K562 (cell line): ENCODE measurements at regions not wholly inside any gene's neighbourhood (a gene's known extent, or its start where the extent isn't known, plus 50 kb on each side); places are given as distances from the start of the nearest gene placed in this dataset.

Experiments
- ATAC-seq: fragments of 200-7000 bp; cut with Tn5 transposase; 3 replicates; pipeline ENCODE4 v1.9.1; 2020; ENCODE audit warnings: moderate library complexity
- BruUV-seq: library from RNA; stranded (reverse); fragments of 400-500 nt; replicated peaks from 2 replicates; lab custom pipeline; 2021; lab: Mats Ljungman, UMichigan
- CTCF ChIA-PET: fragments of 300-600 bp; formaldehyde crosslinking; extraction: SDS; loops from one replicate; lab custom pipeline; 2021; ENCODE audit warnings: low intra/inter-chr PET ratio; lab: Yijun Ruan, JAX
- POLR2A ChIA-PET: fragments of 300-600, 350-650 bp; sonication (Branson Sonifier 250); formaldehyde crosslinking; extraction: SDS; loops from one replicate; lab custom pipeline; 2021; ENCODE audit warnings: antibody characterized with exemption, inconsistent platforms; lab: Yijun Ruan, JAX
- DNase-seq, 4 experiments: peaks; one replicate each; pipeline versions ENCODE4 v3.0.0 to v3.0.0-alpha.2; 2011 to 2018; ENCODE audit warnings: low spot score in 3 of 4, mixed read lengths in 3 of 4; ENCODE audit errors: extremely low read depth in 1 of 4
- FAIRE-seq: peaks from 2 replicates; lab custom pipeline; 2011; peaks lifted over from hg19 to GRCh38; lab: Jason Lieb, UNC
- H2AFZ ChIP-seq: 2 replicates; pipeline ENCODE4 v1.6.0; 2011; ENCODE audit warnings: low read depth, low read length, control low read depth, inconsistent platforms
- H3K27ac ChIP-seq: fragments of 200-600 bp; 3 replicates; pipeline ENCODE4 v1.8.0; 2011; ENCODE audit warnings: low read depth, mild to moderate bottlenecking, control low read depth, inconsistent platforms, low read length, moderate library complexity, mixed read lengths; ENCODE audit errors: extremely low read depth
- H3K27me3 ChIP-seq, 2 experiments: fragments of 300-600 bp in 1 of 2; 2 replicates in 1 of 2; 3 replicates in 1 of 2; pipeline versions ENCODE4 v1.6.0 to v1.8.0; 2011; ENCODE audit warnings: inconsistent platforms in 2 of 2, low read length in 2 of 2, mild to moderate bottlenecking in 1 of 2, mixed read lengths in 1 of 2, moderate library complexity in 1 of 2; ENCODE audit not compliant: control insufficient read depth in 2 of 2, insufficient read depth in 2 of 2
- H3K36me3 ChIP-seq: fragments of 300-600 bp; 3 replicates; pipeline ENCODE4 v1.8.0; 2011; ENCODE audit warnings: mild to moderate bottlenecking, low read length, inconsistent platforms; ENCODE audit not compliant: control insufficient read depth, insufficient read depth
- H3K4me1 ChIP-seq, 2 experiments: fragments of 200-600 bp in 1 of 2; replicated peaks in 1 of 2; 2 replicates in 1 of 2; 3 replicates in 1 of 2; pipeline versions ENCODE4 v1.5.1 to v1.8.0; 2011; ENCODE audit warnings: inconsistent platforms in 2 of 2, low read length in 2 of 2, mild to moderate bottlenecking in 1 of 2, mixed read lengths in 1 of 2, moderate library complexity in 1 of 2; ENCODE audit not compliant: control insufficient read depth in 2 of 2, insufficient read depth in 2 of 2
- H3K4me2 ChIP-seq: 2 replicates; pipeline ENCODE4 v1.6.1; 2011; ENCODE audit warnings: low read length, control low read depth, inconsistent platforms, mixed read lengths; ENCODE audit not compliant: insufficient read depth
- H3K4me3 ChIP-seq: fragments of 200-600 bp; sonication (generic), shearing (Covaris generic); 2 replicates; pipeline ENCODE4 v1.5.1; 2016; ENCODE audit warnings: control low read depth, inconsistent platforms
- H3K79me2 ChIP-seq: fragments of 200-600 bp; 3 replicates; pipeline ENCODE4 v1.8.0; 2011; ENCODE audit warnings: low read length, inconsistent platforms; ENCODE audit not compliant: control insufficient read depth, insufficient read depth
- H3K9ac ChIP-seq, 2 experiments: 2 replicates each; pipeline versions ENCODE4 v1.6.0 to v1.6.1; 2011; ENCODE audit warnings: low read depth in 2 of 2, low read length in 2 of 2, control low read depth in 1 of 2, inconsistent platforms in 1 of 2, mild to moderate bottlenecking in 1 of 2, mixed read lengths in 1 of 2; ENCODE audit not compliant: insufficient read depth in 1 of 2
- H3K9me1 ChIP-seq: one replicate; pipeline ENCODE4 v1.6.0; 2011; ENCODE audit warnings: inconsistent platforms, mild to moderate bottlenecking, low read length, moderate library complexity; ENCODE audit not compliant: control insufficient read depth, insufficient read depth
- H3K9me3 ChIP-seq: replicated peaks from 2 replicates; pipeline ENCODE4 v1.5.1; 2011; ENCODE audit warnings: low read depth, low read length, inconsistent platforms; ENCODE audit not compliant: control insufficient read depth, insufficient read depth
- H4K20me1 ChIP-seq: replicated peaks from 2 replicates; pipeline ENCODE4 v1.6.1; 2011; ENCODE audit warnings: low read length, inconsistent platforms, mixed read lengths; ENCODE audit not compliant: control insufficient read depth, insufficient read depth
- CTCF ChIP-seq, 3 experiments: IDR thresholded peaks in 2 of 3; conservative IDR thresholded peaks in 1 of 3; 2 replicates each; pipeline ENCODE4 v1.5.1; 2011 to 2012; ENCODE audit warnings: low read length in 3 of 3, mild to moderate bottlenecking in 3 of 3, control low read depth in 2 of 3, improper control_type of control experiment in 1 of 3, inconsistent platforms in 1 of 3, low read depth in 1 of 3, mixed read lengths in 1 of 3, moderate library complexity in 1 of 3; ENCODE audit not compliant: insufficient read depth in 2 of 3
- KLF10 ChIP-seq: fragments of 250-450 bp; sonication (Bioruptor Pico); IDR thresholded peaks from 2 replicates; pipeline ENCODE4 v1.6.1; 2021; ENCODE audit warnings: matching md5 sums
- NCOA2 ChIP-seq, 2 experiments: fragments of 450-650 bp; IDR thresholded peaks; 2 replicates each; pipeline ENCODE4 v1.6.1; 2018; ENCODE audit warnings: mild to moderate bottlenecking in 2 of 2, moderate library complexity in 1 of 2; ENCODE audit not compliant: partially characterized antibody in 2 of 2
- OTX1 ChIP-seq: fragments of 450-650 bp; formaldehyde crosslinking; IDR thresholded peaks from 2 replicates; pipeline ENCODE4 v1.4.0; 2022; ENCODE audit warnings: mild to moderate bottlenecking
- RCOR1 ChIP-seq, 2 experiments: IDR thresholded peaks; 2 replicates each; pipeline ENCODE4 v1.6.1; 2012; ENCODE audit warnings: low read depth in 2 of 2, low read length in 2 of 2, borderline replicate concordance in 1 of 2, improper control_type of control experiment in 1 of 2
- TEAD2 ChIP-seq: fragments of 450-650 bp; IDR thresholded peaks from 2 replicates; pipeline ENCODE4 v1.6.1; 2016; ENCODE audit warnings: missing genetic modification characterization, control low read depth, missing compliant biosample characterization
- ZNF316 ChIP-seq: fragments of 450-650 bp; IDR thresholded peaks from 2 replicates; pipeline ENCODE4 v1.6.1; 2016
- ZNF592 ChIP-seq: fragments of 450-650 bp; IDR thresholded peaks from 2 replicates; pipeline ENCODE4 v1.6.1; 2017; ENCODE audit warnings: antibody characterized with exemption, mild to moderate bottlenecking
- WGBS: fragments of 100-300 bp; shearing (Covaris generic); methylation state at CpG from one replicate; pipeline ENCODE4 v1.1.6; 2016; ENCODE audit warnings: low coverage, mixed read lengths; ENCODE audit not compliant: insufficient coverage; ENCODE audit errors: missing lambda C conversion rate; 5-methylcytosine and 5-hydroxymethylcytosine counted together
- in situ Hi-C: fragments of 300-500 bp; cut with MboI; formaldehyde crosslinking; loops from 4 replicates; pipeline ENCODE4 v1.15.0; 2018; ENCODE audit warnings: inconsistent platforms, mixed read lengths
- intact Hi-C: fragments of 100-400 bp; cut with micrococcal nuclease; formaldehyde crosslinking; loops from 2 replicates; pipeline ENCODE4 v1.14.2; 2022
- TF ChIP-seq, protein P1 (sequence below): sonication (generic); formaldehyde crosslinking; IDR thresholded peaks from 2 replicates; pipeline ENCODE4 v1.8.0; 2023; ENCODE audit warnings: missing genetic modification reagents, mild to moderate bottlenecking, borderline replicate concordance
- TF ChIP-seq, protein P2 (sequence below): fragments of 450-650 bp; IDR thresholded peaks from 2 replicates; pipeline ENCODE4 v1.6.1; 2016; ENCODE audit warnings: antibody characterized with exemption

- no TSS peak for BruUV-seq
- TF ChIP-seq ZNF316 (no peak), RCOR1 (IDR thresholded peaks at IDR 0.05; ENCODE audit: borderline replicate concordance in 1 of 2, low read depth in 2 of 2, low read length in 2 of 2) (no peak), ZNF592 (no peak), CTCF (IDR thresholded peaks at IDR 0.05 in 2 of 3, conservative IDR thresholded peaks at IDR 0.05 in 1 of 3; ENCODE audit: insufficient read depth in 2 of 3, low read depth in 1 of 3, low read length in 3 of 3) (no peak), TEAD2 (tag) (no peak), KLF10 (CRISPR knock-in tag) (no peak), OTX1 (CRISPR knock-in tag) (no peak), NCOA2 (IDR thresholded peaks at IDR 0.05; ENCODE audit: partially characterized antibody in 2 of 2) (no peak)
- TF ChIP-seq, protein P1, sequence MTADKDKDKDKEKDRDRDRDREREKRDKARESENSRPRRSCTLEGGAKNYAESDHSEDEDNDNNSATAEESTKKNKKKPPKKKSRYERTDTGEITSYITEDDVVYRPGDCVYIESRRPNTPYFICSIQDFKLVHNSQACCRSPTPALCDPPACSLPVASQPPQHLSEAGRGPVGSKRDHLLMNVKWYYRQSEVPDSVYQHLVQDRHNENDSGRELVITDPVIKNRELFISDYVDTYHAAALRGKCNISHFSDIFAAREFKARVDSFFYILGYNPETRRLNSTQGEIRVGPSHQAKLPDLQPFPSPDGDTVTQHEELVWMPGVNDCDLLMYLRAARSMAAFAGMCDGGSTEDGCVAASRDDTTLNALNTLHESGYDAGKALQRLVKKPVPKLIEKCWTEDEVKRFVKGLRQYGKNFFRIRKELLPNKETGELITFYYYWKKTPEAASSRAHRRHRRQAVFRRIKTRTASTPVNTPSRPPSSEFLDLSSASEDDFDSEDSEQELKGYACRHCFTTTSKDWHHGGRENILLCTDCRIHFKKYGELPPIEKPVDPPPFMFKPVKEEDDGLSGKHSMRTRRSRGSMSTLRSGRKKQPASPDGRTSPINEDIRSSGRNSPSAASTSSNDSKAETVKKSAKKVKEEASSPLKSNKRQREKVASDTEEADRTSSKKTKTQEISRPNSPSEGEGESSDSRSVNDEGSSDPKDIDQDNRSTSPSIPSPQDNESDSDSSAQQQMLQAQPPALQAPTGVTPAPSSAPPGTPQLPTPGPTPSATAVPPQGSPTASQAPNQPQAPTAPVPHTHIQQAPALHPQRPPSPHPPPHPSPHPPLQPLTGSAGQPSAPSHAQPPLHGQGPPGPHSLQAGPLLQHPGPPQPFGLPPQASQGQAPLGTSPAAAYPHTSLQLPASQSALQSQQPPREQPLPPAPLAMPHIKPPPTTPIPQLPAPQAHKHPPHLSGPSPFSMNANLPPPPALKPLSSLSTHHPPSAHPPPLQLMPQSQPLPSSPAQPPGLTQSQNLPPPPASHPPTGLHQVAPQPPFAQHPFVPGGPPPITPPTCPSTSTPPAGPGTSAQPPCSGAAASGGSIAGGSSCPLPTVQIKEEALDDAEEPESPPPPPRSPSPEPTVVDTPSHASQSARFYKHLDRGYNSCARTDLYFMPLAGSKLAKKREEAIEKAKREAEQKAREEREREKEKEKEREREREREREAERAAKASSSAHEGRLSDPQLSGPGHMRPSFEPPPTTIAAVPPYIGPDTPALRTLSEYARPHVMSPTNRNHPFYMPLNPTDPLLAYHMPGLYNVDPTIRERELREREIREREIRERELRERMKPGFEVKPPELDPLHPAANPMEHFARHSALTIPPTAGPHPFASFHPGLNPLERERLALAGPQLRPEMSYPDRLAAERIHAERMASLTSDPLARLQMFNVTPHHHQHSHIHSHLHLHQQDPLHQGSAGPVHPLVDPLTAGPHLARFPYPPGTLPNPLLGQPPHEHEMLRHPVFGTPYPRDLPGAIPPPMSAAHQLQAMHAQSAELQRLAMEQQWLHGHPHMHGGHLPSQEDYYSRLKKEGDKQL (CRISPR knock-in tag) = no peak
- TF ChIP-seq, protein P2, sequence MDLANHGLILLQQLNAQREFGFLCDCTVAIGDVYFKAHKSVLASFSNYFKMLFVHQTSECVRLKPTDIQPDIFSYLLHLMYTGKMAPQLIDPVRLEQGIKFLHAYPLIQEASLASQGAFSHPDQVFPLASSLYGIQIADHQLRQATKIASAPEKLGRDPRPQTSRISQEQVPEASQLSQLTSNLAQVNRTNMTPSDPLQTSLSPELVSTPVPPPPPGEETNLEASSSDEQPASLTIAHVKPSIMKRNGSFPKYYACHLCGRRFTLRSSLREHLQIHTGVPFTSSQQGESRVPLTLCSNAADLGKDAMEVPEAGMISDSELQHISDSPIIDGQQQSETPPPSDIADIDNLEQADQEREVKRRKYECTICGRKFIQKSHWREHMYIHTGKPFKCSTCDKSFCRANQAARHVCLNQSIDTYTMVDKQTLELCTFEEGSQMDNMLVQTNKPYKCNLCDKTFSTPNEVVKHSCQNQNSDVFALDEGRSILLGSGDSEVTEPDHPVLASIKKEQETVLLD = no peak
These were observed 868.9 kb upstream of the SOX9 start for GRCh38 chr17:71251951-71252350.

More at GRCh38 chr17:71251951-71252350, 868.9 kb upstream of the SOX9 start:
- Histone ChIP-seq H3K9ac (no peak overlapping the region), H3K9me3 (no peaks in the 10 kb centered on the region), H2AFZ (no peak overlapping the region), H3K4me3 (no peak overlapping the region), H3K79me2 (no peaks in the 10 kb centered on the region), H3K4me1 (no peaks in the 10 kb centered on the region), H3K27ac (no peak overlapping the region), H3K9me1 (no peaks in the 10 kb centered on the region), H3K27me3 (no peaks in the 10 kb centered on the region), H3K36me3 (no peaks in the 10 kb centered on the region), H3K4me2 (no peak overlapping the region), H4K20me1 (no peaks in the 10 kb centered on the region)
- ChIA-PET POLR2A (no interaction called here), CTCF (no interaction called here)
- in situ Hi-C loops (no loop called here), intact Hi-C loops (no loop called here)
- DNase-seq (no peak), ATAC-seq (no peak), FAIRE-seq (no peak)
- WGBS = 0% methylated on average over 2 of the region's 2 CpGs
